Hepatocyte (in vitro differentiated cells): ENCODE measurements at regions not wholly inside any gene's neighbourhood (a gene's known extent, or its start where the extent isn't known, plus 50 kb on each side); places are given as distances from the start of the nearest gene placed in this dataset.
"Not testable (repeated sequence)": the region's sequence is repeated elsewhere in the genome, so short reads cannot be mapped to it uniquely, and the experiment has no call there.

Experiments used
- DNase-seq: peaks from one replicate; pipeline ENCODE4 v3.0.0-alpha.2; 2016; ENCODE audit warnings: low spot score
- H2AFZ ChIP-seq: fragments of 200-600 bp; sonication (generic); 2 replicates; pipeline ENCODE4 v1.6.0; 2016; ENCODE audit warnings: antibody characterized with exemption, mild to moderate bottlenecking
- H3K27ac ChIP-seq: fragments of 200-600 bp; sonication (generic); 2 replicates; pipeline ENCODE4 v1.5.1; 2016; ENCODE audit warnings: mild to moderate bottlenecking
- H3K27me3 ChIP-seq: fragments of 200-600 bp; sonication (generic); 2 replicates; pipeline ENCODE4 v1.6.1; 2016
- H3K36me3 ChIP-seq: fragments of 200-600 bp; sonication (generic); replicated peaks from 2 replicates; pipeline ENCODE4 v1.5.1; 2016; ENCODE audit warnings: low read depth; ENCODE audit not compliant: insufficient read depth
- H3K4me1 ChIP-seq: fragments of 200-600 bp; sonication (generic); 2 replicates; pipeline ENCODE4 v1.5.1; 2016; ENCODE audit warnings: mild to moderate bottlenecking, moderate library complexity; ENCODE audit not compliant: insufficient read depth
- H3K4me2 ChIP-seq: fragments of 200-600 bp; sonication (generic); 2 replicates; pipeline ENCODE4 v1.6.0; 2016
- H3K4me3 ChIP-seq: fragments of 200-600 bp; sonication (generic); 2 replicates; pipeline ENCODE4 v1.5.1; 2016; ENCODE audit warnings: mild to moderate bottlenecking
- H3K79me2 ChIP-seq: fragments of 200-600 bp; sonication (generic); 2 replicates; pipeline ENCODE4 v1.6.0; 2017; ENCODE audit warnings: mild to moderate bottlenecking
- H3K9me2 ChIP-seq: fragments of 200-600 bp; sonication (generic); replicated peaks from 2 replicates; pipeline ENCODE4 v1.6.0; 2017; ENCODE audit warnings: mild to moderate bottlenecking; ENCODE audit not compliant: insufficient read depth
- H3K9me3 ChIP-seq: fragments of 200-600 bp; sonication (generic); 2 replicates; pipeline ENCODE4 v1.5.1; 2016; ENCODE audit warnings: low read depth, mild to moderate bottlenecking
- H4K20me1 ChIP-seq: fragments of 200-600 bp; sonication (generic); 2 replicates; pipeline ENCODE4 v1.6.0; 2016; ENCODE audit warnings: mild to moderate bottlenecking; ENCODE audit not compliant: insufficient read depth, poor library complexity, severe bottlenecking
- EZH2 ChIP-seq: fragments of 200-600 bp; sonication (generic); IDR thresholded peaks from 2 replicates; pipeline ENCODE4 v1.6.1; 2016; ENCODE audit warnings: antibody characterized with exemption, mild to moderate bottlenecking, borderline replicate concordance
- EZH2phosphoT487 ChIP-seq: fragments of 200-600 bp; sonication (generic); IDR thresholded peaks from one replicate; pipeline ENCODE4 v1.6.1; 2018; ENCODE audit warnings: antibody characterized with exemption, mild to moderate bottlenecking, low read depth, moderate library complexity; ENCODE audit not compliant: unreplicated experiment, severe bottlenecking
- WGBS: methylation state at CpG from one replicate; pipeline ENCODE4 v1.1.6; 2016; ENCODE audit warnings: low lambda C conversion rate; ENCODE audit errors: missing lambda C conversion rate; 5-methylcytosine and 5-hydroxymethylcytosine counted together
- TF ChIP-seq, protein P1 (sequence below): fragments of 200-600 bp; sonication (generic); IDR thresholded peaks from 2 replicates; pipeline ENCODE4 v1.5.1; 2016; ENCODE audit warnings: antibody characterized with exemption, mild to moderate bottlenecking; ENCODE audit not compliant: poor library complexity

DNA sequence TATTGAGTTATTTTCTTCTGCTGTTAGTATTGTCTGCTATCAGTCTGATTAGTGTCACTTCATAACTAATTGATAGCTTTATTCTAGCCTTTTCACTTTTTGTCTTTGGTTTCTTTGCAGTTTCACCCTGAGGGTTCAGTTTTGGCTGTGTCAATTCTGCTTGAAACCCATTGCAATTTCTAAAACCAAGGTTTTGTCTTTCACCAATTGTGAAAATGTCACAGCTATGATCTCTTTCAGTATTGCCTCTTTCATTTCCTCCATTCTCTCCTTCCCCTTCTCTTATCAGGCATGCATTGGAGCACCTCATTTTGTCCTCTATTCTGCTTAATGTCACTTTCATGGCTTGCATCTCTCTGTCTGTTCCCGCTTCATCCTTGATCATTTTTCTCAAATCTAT, 248.1 kb downstream of the YTHDC2 start:
- Histone ChIP-seq H3K79me2 (no peaks in the 10 kb centered on the region), H3K4me2 (no peak overlapping the region), H3K9me2 (no peaks in the 10 kb centered on the region), H3K36me3 (no peaks in the 10 kb centered on the region), H3K4me3 (no peak overlapping the region), H3K27ac (no peak overlapping the region), H3K27me3 (no peaks in the 10 kb centered on the region), H3K9me3 (no peaks in the 10 kb centered on the region), H2AFZ (no peak overlapping the region), H4K20me1 (no peaks in the 10 kb centered on the region), H3K4me1 (no peaks in the 10 kb centered on the region)
- 89% methylated on average over 1 of the region's 1 CpG for WGBS
- TF ChIP-seq, protein P1, sequence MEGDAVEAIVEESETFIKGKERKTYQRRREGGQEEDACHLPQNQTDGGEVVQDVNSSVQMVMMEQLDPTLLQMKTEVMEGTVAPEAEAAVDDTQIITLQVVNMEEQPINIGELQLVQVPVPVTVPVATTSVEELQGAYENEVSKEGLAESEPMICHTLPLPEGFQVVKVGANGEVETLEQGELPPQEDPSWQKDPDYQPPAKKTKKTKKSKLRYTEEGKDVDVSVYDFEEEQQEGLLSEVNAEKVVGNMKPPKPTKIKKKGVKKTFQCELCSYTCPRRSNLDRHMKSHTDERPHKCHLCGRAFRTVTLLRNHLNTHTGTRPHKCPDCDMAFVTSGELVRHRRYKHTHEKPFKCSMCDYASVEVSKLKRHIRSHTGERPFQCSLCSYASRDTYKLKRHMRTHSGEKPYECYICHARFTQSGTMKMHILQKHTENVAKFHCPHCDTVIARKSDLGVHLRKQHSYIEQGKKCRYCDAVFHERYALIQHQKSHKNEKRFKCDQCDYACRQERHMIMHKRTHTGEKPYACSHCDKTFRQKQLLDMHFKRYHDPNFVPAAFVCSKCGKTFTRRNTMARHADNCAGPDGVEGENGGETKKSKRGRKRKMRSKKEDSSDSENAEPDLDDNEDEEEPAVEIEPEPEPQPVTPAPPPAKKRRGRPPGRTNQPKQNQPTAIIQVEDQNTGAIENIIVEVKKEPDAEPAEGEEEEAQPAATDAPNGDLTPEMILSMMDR: no peak
- TF ChIP-seq EZH2 (no peak), EZH2phosphoT487 (no peak)
- DNase-seq: no peak

GRCh38 chr5:113764382-113764781, 250.9 kb downstream of the YTHDC2 start:
- H3K4me1 ChIP-seq: no peaks in the 10 kb centered on the region
- H3K4me3 ChIP-seq: no peak overlapping the region
- no peak overlapping the region for H3K4me2 ChIP-seq
- no peak for DNase-seq
- H3K9me2 ChIP-seq: no peaks in the 10 kb centered on the region
- H3K79me2 ChIP-seq: no peaks in the 10 kb centered on the region
- no peaks in the 10 kb centered on the region for H3K9me3 ChIP-seq
- no peak overlapping the region for H3K27ac ChIP-seq
- TF ChIP-seq EZH2 (no peak), EZH2phosphoT487 (no peak)
- TF ChIP-seq, protein P1: no peak
- H3K27me3 ChIP-seq: no peaks in the 10 kb centered on the region
- H3K36me3 ChIP-seq: no peaks in the 10 kb centered on the region
- H4K20me1 ChIP-seq: no peaks in the 10 kb centered on the region
- H2AFZ ChIP-seq: no peak overlapping the region

GRCh38 chr5:113766827-113767226, 253.3 kb downstream of the YTHDC2 start:
- H3K79me2 ChIP-seq, H3K36me3 ChIP-seq, H3K4me3 ChIP-seq, H3K4me2 ChIP-seq, H3K9me3 ChIP-seq, H4K20me1 ChIP-seq, H3K27ac ChIP-seq, DNase-seq, H2AFZ ChIP-seq, H3K9me2 ChIP-seq, H3K4me1 ChIP-seq, H3K27me3 ChIP-seq: not testable (repeated sequence)
- 64% methylated on average over 2 of the region's 2 CpGs for WGBS

- 61% methylated on average over 3 of the region's 3 CpGs for WGBS
- H3K27ac ChIP-seq: no peak overlapping the region
- TF ChIP-seq EZH2phosphoT487: no peak
- TF ChIP-seq EZH2: no peak
- TF ChIP-seq, protein P1: no peak
- H3K36me3 ChIP-seq: no peaks in the 10 kb centered on the region
- no peak overlapping the region for H3K4me3 ChIP-seq
- no peak overlapping the region for H2AFZ ChIP-seq
- H3K9me3 ChIP-seq: no peaks in the 10 kb centered on the region
- no peak for DNase-seq
- H4K20me1 ChIP-seq: no peaks in the 10 kb centered on the region
- no peaks in the 10 kb centered on the region for H3K4me1 ChIP-seq
- no peaks in the 10 kb centered on the region for H3K79me2 ChIP-seq
- no peaks in the 10 kb centered on the region for H3K27me3 ChIP-seq
- no peaks in the 10 kb centered on the region for H3K9me2 ChIP-seq
- H3K4me2 ChIP-seq: no peak overlapping the region
Measured at GRCh38 chr5:113770648-113771047, 257.2 kb downstream of the YTHDC2 start.
